IPS DF 6.9 (cell line): ENCODE measurements at regions not wholly inside any gene's neighbourhood (a gene's known extent, or its start where the extent isn't known, plus 50 kb on each side); places are given as distances from the start of the nearest gene placed in this dataset.

Experiments
- DNase-seq: peaks from one replicate; pipeline ENCODE4 v3.0.0-alpha.2; 2013; ENCODE audit warnings: low read depth, low spot score
- H3K27ac ChIP-seq: one replicate; pipeline ENCODE4 v1.5.1; 2013; ENCODE audit warnings: low read length, control low read depth
- H3K27me3 ChIP-seq: 2 replicates; pipeline ENCODE4 v1.6.1; 2013; ENCODE audit warnings: mild to moderate bottlenecking, low read length; ENCODE audit not compliant: control insufficient read depth, insufficient read depth
- H3K36me3 ChIP-seq: 2 replicates; pipeline ENCODE4 v1.6.1; 2013; ENCODE audit warnings: low read length; ENCODE audit not compliant: control insufficient read depth, insufficient read depth
- H3K4me1 ChIP-seq: 2 replicates; pipeline ENCODE4 v1.6.1; 2013; ENCODE audit warnings: low read length; ENCODE audit not compliant: control insufficient read depth, insufficient read depth
- H3K4me3 ChIP-seq: 2 replicates; pipeline ENCODE4 v1.5.1; 2013; ENCODE audit warnings: mild to moderate bottlenecking, low read length
- H3K9me3 ChIP-seq: 2 replicates; pipeline ENCODE4 v1.6.1; 2013; ENCODE audit warnings: low read length, inconsistent platforms; ENCODE audit not compliant: control insufficient read depth, insufficient read depth
- WGBS: extraction: QIAGEN DNeasy Blood & Tissue Kit; methylation state at CpG from one replicate; pipeline ENCODE4 v1.1.7; 2013; ENCODE audit warnings: mixed read lengths, missing lambda C conversion rate; ENCODE audit not compliant: insufficient read length, insufficient coverage; 5-methylcytosine and 5-hydroxymethylcytosine counted together

DNA sequence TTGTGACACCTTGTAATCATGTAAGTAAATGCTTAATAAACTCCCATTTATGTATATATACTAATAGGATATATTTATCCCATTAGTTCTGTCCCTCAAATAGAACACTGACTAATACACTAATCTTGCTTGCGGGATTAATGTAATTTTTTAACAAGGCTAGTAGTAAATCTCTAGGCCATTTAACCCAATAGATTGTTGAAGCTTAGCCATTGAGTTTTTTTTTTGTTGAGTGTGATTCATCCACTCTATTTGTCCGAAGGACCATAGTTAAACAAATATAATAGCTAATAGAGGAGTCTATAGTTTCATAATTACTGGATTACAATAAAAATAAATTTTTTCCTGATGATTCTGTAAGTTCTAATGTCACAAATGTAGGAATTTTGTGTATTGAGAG lies 474.4 kb downstream of the CDH9 start:
- Histone ChIP-seq H3K27me3 (no peaks in the 10 kb centered on the region), H3K4me1 (no peaks in the 10 kb centered on the region)

GRCh38 chr5:26553079-26553478 lies 485.3 kb downstream of the CDH9 start:
- Histone ChIP-seq H3K36me3 (no peaks in the 10 kb centered on the region), H3K4me1 (no peaks in the 10 kb centered on the region), H3K27ac (no peak overlapping the region), H3K4me3 (no peak overlapping the region), H3K9me3 (no peaks in the 10 kb centered on the region), H3K27me3 (no peaks in the 10 kb centered on the region)
- WGBS, result no CpG with 5 or more reads among the region's 2 CpGs
- DNase-seq, result no peak

More for the DNA sequence above, 474.4 kb downstream of the CDH9 start:
- DNase-seq, result no peak
- no peak overlapping the region for H3K4me3 ChIP-seq
- WGBS, result no CpG with 5 or more reads among the region's 2 CpGs
- no peak overlapping the region for H3K27ac ChIP-seq
- no peaks in the 10 kb centered on the region for H3K36me3 ChIP-seq
- no peaks in the 10 kb centered on the region for H3K9me3 ChIP-seq

DNA sequence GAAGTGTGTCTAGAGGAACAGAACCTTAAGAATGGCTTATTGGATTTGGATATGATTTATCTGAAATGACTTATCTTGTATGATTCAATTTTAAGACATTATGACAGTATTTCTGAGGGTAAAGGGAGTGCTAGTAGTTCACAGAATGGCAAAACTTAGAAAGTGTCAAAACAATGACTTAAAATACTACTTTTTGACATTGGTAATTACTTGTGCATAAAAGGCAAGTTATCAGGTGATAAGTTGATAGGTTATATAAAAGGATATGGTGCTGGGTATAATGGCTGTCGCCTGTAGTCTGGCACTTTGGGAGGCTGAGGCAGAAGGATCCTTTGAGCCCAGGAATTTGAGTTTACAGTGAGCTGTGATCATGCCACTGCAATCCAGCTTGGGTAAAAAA lies 494.4 kb downstream of the CDH9 start:
- no peak for DNase-seq
- H3K27me3 ChIP-seq, result no peaks in the 10 kb centered on the region
- no peaks in the 10 kb centered on the region for H3K36me3 ChIP-seq
- WGBS, result no CpG with 5 or more reads among the region's 1 CpG
- H3K4me1 ChIP-seq, result no peaks in the 10 kb centered on the region
- H3K27ac ChIP-seq, result no peak overlapping the region
- no peaks in the 10 kb centered on the region for H3K9me3 ChIP-seq
- H3K4me3 ChIP-seq, result no peak overlapping the region

DNA sequence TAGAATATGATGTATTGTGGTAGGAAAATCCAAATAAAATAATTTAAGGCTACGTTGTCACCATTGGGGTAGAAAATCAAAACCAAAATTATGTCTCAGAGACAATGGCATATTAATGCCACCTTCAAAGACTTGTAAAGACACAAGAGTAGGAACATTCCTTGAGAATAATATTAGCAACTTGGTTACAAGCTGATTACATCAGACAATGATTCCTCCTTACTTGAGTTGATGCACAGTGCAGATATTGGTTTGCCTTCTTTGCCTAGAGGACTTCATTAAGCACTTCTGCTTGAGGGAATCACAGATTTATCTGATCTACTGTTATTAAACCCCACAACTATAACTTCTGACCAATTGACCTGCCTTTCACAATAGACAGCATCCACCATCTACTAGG lies 500.2 kb downstream of the CDH9 start:
- Histone ChIP-seq H3K27me3 (no peaks in the 10 kb centered on the region), H3K36me3 (no peaks in the 10 kb centered on the region), H3K4me3 (no peak overlapping the region), H3K27ac (no peak overlapping the region), H3K9me3 (no peaks in the 10 kb centered on the region), H3K4me1 (no peaks in the 10 kb centered on the region)
- WGBS, result no CpG with 5 or more reads among the region's 1 CpG
- DNase-seq, result no peak

DNA sequence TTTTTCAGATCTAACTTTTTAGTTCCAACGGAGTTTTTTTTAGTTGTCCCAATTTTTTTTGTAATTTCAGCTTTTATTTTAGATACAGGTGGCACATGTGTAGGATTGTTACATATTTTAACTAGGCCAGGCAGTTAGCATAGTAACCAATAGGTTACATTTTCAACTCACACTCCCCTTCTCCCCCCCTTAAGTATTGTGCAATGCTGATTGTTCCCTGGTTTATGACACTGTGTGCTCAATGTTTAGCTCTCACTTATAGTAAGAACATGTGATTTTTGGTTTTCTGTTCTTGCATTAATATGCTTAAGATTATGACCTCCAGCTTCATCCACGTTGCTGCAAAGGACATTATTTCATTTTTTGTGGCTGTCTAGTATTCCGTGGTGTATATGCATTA lies 503.2 kb downstream of the CDH9 start:
- no CpG with 5 or more reads among the region's 3 CpGs for WGBS
- H3K27ac ChIP-seq, result no peak overlapping the region
- H3K36me3 ChIP-seq, result no peaks in the 10 kb centered on the region
- H3K27me3 ChIP-seq, result no peaks in the 10 kb centered on the region
- no peaks in the 10 kb centered on the region for H3K4me1 ChIP-seq
- H3K9me3 ChIP-seq, result no peaks in the 10 kb centered on the region
- H3K4me3 ChIP-seq, result no peak overlapping the region
- no peak for DNase-seq

GRCh38 chr5:26530305-26530704 lies 508.1 kb downstream of the CDH9 start:
- Histone ChIP-seq H3K36me3 (no peaks in the 10 kb centered on the region), H3K27ac (no peak overlapping the region), H3K27me3 (no peaks in the 10 kb centered on the region), H3K9me3 (no peaks in the 10 kb centered on the region), H3K4me3 (no peak overlapping the region), H3K4me1 (no peaks in the 10 kb centered on the region)
- WGBS, result no CpG with 5 or more reads among the region's 2 CpGs
- DNase-seq, result no peak

- no CpG with 5 or more reads among the region's 3 CpGs for WGBS
- H3K27ac ChIP-seq, result no peak overlapping the region
- DNase-seq, result no peak
- H3K36me3 ChIP-seq, result no peaks in the 10 kb centered on the region
- H3K9me3 ChIP-seq, result no peaks in the 10 kb centered on the region
- no peaks in the 10 kb centered on the region for H3K27me3 ChIP-seq
- no peaks in the 10 kb centered on the region for H3K4me1 ChIP-seq
- H3K4me3 ChIP-seq, result no peak overlapping the region
These were observed 519.1 kb downstream of the CDH9 start for GRCh38 chr5:26519245-26519644.

- no peaks in the 10 kb centered on the region for H3K36me3 ChIP-seq
- no CpG with 5 or more reads among the region's 5 CpGs for WGBS
- H3K9me3 ChIP-seq, result no peaks in the 10 kb centered on the region
- DNase-seq, result no peak
- H3K27ac ChIP-seq, result no peak overlapping the region
- no peak overlapping the region for H3K4me3 ChIP-seq
- H3K4me1 ChIP-seq, result no peaks in the 10 kb centered on the region
- no peaks in the 10 kb centered on the region for H3K27me3 ChIP-seq
These were observed 520.3 kb downstream of the CDH9 start for GRCh38 chr5:26518065-26518464.

DNA sequence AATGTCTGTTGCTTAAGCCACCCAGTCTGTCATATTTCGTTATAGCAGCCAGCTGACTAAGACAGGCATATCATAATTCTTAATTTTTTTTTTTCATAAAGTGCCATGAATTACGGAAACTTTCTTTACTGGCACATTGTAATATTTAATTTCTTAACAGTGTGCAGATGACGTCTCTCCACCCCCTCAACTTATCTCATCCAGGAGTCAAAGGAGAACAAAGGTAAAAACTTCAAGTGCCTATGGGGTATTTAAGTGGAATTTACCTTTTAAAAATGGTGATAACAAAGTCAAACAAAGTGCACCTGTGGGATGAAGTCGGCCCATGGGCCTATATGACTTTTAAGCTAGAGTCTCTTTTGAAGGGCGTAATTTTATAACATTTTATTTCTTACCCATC lies 539.4 kb downstream of the CDH9 start:
- no peak overlapping the region for H3K27ac ChIP-seq
- no CpG with 5 or more reads among the region's 5 CpGs for WGBS
- H3K9me3 ChIP-seq, result no peaks in the 10 kb centered on the region
- H3K36me3 ChIP-seq, result no peaks in the 10 kb centered on the region
- no peak overlapping the region for H3K4me3 ChIP-seq
- DNase-seq, result no peak
- H3K27me3 ChIP-seq, result no peaks in the 10 kb centered on the region
- no peaks in the 10 kb centered on the region for H3K4me1 ChIP-seq

DNA sequence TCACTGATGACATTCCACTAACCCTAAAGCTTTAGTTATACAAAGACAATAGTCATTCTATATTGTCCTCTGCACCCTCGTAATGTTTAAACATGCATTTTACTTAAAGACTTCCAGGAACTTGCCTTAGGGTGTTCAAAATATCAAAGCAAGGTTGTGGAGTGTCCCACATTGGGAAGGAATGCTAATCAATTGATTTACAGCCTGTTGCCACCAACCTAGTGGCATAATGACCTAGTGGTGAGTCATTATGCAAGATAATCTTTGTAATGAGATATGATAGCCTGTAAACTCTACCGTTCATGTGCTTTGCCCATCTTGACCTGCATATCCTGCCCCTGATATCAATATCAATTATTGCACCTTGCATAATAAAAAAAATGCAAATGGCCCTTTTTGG lies 542.9 kb downstream of the CDH9 start:
- WGBS, result no CpG with 5 or more reads among the region's 2 CpGs

DNA sequence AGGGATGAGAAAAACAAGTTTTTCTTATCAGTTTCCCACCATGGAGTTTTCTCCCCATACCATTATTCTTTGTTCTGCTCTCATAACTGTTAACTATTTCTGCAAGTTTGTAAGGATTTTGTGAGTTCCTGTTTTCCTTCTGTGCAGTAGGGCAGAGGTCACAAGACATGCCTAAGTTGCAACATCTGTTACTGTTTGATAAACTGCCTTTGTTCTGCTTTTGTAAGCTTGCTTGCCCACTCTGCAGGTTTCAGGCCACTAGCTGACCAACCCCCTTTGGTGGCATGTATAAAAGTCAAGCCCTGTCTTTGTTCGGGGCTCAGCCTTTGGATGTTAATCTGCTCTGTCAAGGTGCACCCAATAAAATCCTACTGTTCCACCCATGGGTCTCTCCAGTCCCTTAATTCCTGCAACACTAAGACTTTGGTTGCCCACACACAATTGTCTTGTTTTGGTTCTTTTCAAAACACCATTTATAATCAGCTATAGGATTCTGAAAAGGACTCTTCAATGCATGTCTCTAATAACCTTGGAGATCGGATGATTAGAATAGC lies 545.4 kb downstream of the CDH9 start:
- H3K4me1 ChIP-seq, result no peaks in the 10 kb centered on the region
- no peak overlapping the region for H3K27ac ChIP-seq
- no peaks in the 10 kb centered on the region for H3K36me3 ChIP-seq
- no peak for DNase-seq
- peaks cover 1% of the 10 kb centered on the region; the same call in 1 of the 2 replicates for H3K9me3 ChIP-seq
- H3K27me3 ChIP-seq, result no peaks in the 10 kb centered on the region
- no CpG with 5 or more reads among the region's 2 CpGs for WGBS
- H3K4me3 ChIP-seq, result no peak overlapping the region

More for the DNA sequence above, 542.9 kb downstream of the CDH9 start:
- DNase-seq, result no peak
- Histone ChIP-seq H3K9me3 (peaks cover 1% of the 10 kb centered on the region; the same call in 1 of the 2 replicates), H3K4me1 (no peaks in the 10 kb centered on the region), H3K27me3 (no peaks in the 10 kb centered on the region), H3K27ac (no peak overlapping the region), H3K36me3 (no peaks in the 10 kb centered on the region), H3K4me3 (no peak overlapping the region)
